SU-DHL-6 (cell line): ENCODE measurements at regions not wholly inside any gene's neighbourhood (a gene's known extent, or its start where the extent isn't known, plus 50 kb on each side); places are given as distances from the start of the nearest gene placed in this dataset.

Experiments used
- H2AFZ ChIP-seq: fragments of 200-600 bp; sonication (generic); 2 replicates; pipeline ENCODE4 v1.6.1; 2014; ENCODE audit warnings: low read depth, mild to moderate bottlenecking, moderate library complexity, mixed read lengths, antibody characterized with exemption, low read length; ENCODE audit not compliant: severe bottlenecking
- H3F3A ChIP-seq: fragments of 200-600 bp; shearing (Covaris generic); 2 replicates; pipeline ENCODE4 v1.6.0; 2016; ENCODE audit warnings: antibody characterized with exemption, mild to moderate bottlenecking; ENCODE audit not compliant: insufficient read depth
- H3K27ac ChIP-seq: fragments of 200-600 bp; sonication (generic); 2 replicates; pipeline ENCODE4 v1.5.1; 2016; ENCODE audit warnings: low read depth, mild to moderate bottlenecking, low read length, moderate library complexity, mixed read lengths
- H3K27me3 ChIP-seq: fragments of 200-600 bp; sonication (generic), shearing (Covaris generic); 2 replicates; pipeline ENCODE4 v1.6.0; 2014; ENCODE audit warnings: mild to moderate bottlenecking, low read length
- H3K36me3 ChIP-seq: fragments of 200-600 bp; sonication (generic); 2 replicates; pipeline ENCODE4 v1.6.1; 2014; ENCODE audit warnings: mild to moderate bottlenecking, low read length, mixed read lengths
- H3K4me2 ChIP-seq: fragments of 300-600, 200-600 bp; shearing (Covaris generic), sonication (generic); 2 replicates; pipeline ENCODE4 v1.6.0; 2014; ENCODE audit warnings: low read length, low read depth, mild to moderate bottlenecking; ENCODE audit not compliant: poor library complexity, severe bottlenecking
- H3K4me3 ChIP-seq: fragments of 200-600 bp; sonication (generic); 2 replicates; pipeline ENCODE4 v1.5.1; 2014; ENCODE audit warnings: antibody characterized with exemption, low read length, mild to moderate bottlenecking, mixed read lengths; ENCODE audit not compliant: insufficient read depth, poor library complexity, severe bottlenecking
- H3K79me2 ChIP-seq: fragments of 200-600 bp; sonication (generic); 2 replicates; pipeline ENCODE4 v1.6.1; 2014; ENCODE audit warnings: mild to moderate bottlenecking, low read length, moderate library complexity; ENCODE audit not compliant: insufficient read depth
- H3K9ac ChIP-seq: fragments of 200-600 bp; sonication (generic); 2 replicates; pipeline ENCODE4 v1.7.0; 2014; ENCODE audit warnings: mild to moderate bottlenecking, low read length
- H3K9me2 ChIP-seq: fragments of 200-600 bp; sonication (generic); replicated peaks from 2 replicates; pipeline ENCODE4 v1.6.1; 2014; ENCODE audit warnings: low read length; ENCODE audit not compliant: insufficient read depth
- H3K9me3 ChIP-seq: fragments of 200-600 bp; sonication (generic); 2 replicates; pipeline ENCODE4 v1.6.1; 2014; ENCODE audit warnings: low read length, mixed read lengths; ENCODE audit not compliant: insufficient read depth
- H4K20me1 ChIP-seq: fragments of 200-600 bp; sonication (generic); 2 replicates; pipeline ENCODE4 v1.6.1; 2014; ENCODE audit warnings: low read depth, mild to moderate bottlenecking, antibody characterized with exemption, low read length, moderate library complexity, mixed read lengths
- EZH2phosphoT487 ChIP-seq: fragments of 200-600 bp; sonication (generic), shearing (Covaris generic); conservative IDR thresholded peaks from 2 replicates; pipeline ENCODE4 v1.6.1; 2018; ENCODE audit warnings: mild to moderate bottlenecking, antibody characterized with exemption, low read length, moderate library complexity, mixed read lengths
- TF ChIP-seq, protein P1 (sequence below): fragments of 200-600 bp; sonication (generic); IDR thresholded peaks from one replicate; pipeline ENCODE4 v1.5.1; 2017; ENCODE audit warnings: antibody characterized with exemption, mild to moderate bottlenecking, low read length, moderate library complexity; ENCODE audit not compliant: insufficient read depth, poor library complexity, severe bottlenecking

DNA sequence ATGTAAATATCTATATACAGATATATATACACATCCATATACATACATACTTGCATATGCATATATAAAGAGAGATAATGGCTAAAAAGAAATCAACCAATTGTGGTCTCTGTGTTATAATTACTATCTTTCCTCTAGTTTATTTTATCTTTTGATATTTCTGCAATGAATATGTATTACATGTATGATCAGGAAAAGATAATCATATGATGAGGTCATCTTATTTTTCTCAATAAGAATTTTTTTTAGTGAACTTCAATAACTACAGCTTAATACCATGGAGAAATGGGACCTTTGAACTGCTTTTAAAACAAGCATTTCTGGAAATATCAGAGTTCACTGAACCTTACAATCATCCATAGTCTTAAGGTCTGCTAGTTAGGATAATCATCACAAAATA, 158.0 kb downstream of the HNRNPD start:
- H3K4me2 ChIP-seq = no peak overlapping the region
- H3K9me2 ChIP-seq = no peaks in the 10 kb centered on the region
- TF ChIP-seq, protein P1, sequence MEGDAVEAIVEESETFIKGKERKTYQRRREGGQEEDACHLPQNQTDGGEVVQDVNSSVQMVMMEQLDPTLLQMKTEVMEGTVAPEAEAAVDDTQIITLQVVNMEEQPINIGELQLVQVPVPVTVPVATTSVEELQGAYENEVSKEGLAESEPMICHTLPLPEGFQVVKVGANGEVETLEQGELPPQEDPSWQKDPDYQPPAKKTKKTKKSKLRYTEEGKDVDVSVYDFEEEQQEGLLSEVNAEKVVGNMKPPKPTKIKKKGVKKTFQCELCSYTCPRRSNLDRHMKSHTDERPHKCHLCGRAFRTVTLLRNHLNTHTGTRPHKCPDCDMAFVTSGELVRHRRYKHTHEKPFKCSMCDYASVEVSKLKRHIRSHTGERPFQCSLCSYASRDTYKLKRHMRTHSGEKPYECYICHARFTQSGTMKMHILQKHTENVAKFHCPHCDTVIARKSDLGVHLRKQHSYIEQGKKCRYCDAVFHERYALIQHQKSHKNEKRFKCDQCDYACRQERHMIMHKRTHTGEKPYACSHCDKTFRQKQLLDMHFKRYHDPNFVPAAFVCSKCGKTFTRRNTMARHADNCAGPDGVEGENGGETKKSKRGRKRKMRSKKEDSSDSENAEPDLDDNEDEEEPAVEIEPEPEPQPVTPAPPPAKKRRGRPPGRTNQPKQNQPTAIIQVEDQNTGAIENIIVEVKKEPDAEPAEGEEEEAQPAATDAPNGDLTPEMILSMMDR = no peak
- TF ChIP-seq EZH2phosphoT487 = no peak
- no peak overlapping the region for H3K4me3 ChIP-seq
- H4K20me1 ChIP-seq = no peaks in the 10 kb centered on the region
- H3K27ac ChIP-seq = no peak overlapping the region
- no peaks in the 10 kb centered on the region for H3F3A ChIP-seq
- H2AFZ ChIP-seq = no peak overlapping the region
- H3K9ac ChIP-seq = no peak overlapping the region
- no peaks in the 10 kb centered on the region for H3K36me3 ChIP-seq
- H3K27me3 ChIP-seq = no peaks in the 10 kb centered on the region
- no peaks in the 10 kb centered on the region for H3K79me2 ChIP-seq
- no peaks in the 10 kb centered on the region for H3K9me3 ChIP-seq

DNA sequence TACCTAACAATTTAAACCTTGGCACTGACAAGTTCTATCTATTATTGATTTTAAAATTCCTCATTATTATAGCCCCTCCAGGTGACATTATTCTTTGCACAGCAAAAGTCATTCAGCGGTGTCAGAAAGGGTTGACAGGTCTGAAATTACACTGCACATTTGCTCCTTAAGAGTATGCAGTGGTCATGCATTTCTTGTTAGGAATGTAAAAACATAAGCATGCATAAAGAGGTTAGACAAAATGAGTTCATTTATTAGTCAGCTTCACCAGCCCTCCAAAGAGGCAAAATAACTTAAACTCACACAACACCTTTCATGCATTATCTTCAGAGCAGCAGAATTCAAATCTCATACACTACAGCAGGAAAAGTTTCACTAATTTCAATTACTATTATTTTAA, 158.8 kb downstream of the HNRNPD start:
- H3K4me2 ChIP-seq = no peak overlapping the region
- no peak overlapping the region for H3K27ac ChIP-seq
- H3K9me2 ChIP-seq = no peaks in the 10 kb centered on the region
- no peak overlapping the region for H2AFZ ChIP-seq
- no peaks in the 10 kb centered on the region for H3K9me3 ChIP-seq
- H3K36me3 ChIP-seq = no peaks in the 10 kb centered on the region
- H3K9ac ChIP-seq = no peak overlapping the region
- no peaks in the 10 kb centered on the region for H3K27me3 ChIP-seq
- H3K4me3 ChIP-seq = no peak overlapping the region
- no peaks in the 10 kb centered on the region for H3F3A ChIP-seq
- no peaks in the 10 kb centered on the region for H3K79me2 ChIP-seq
- H4K20me1 ChIP-seq = no peaks in the 10 kb centered on the region
- no peak for TF ChIP-seq EZH2phosphoT487
- TF ChIP-seq, protein P1 = no peak

DNA sequence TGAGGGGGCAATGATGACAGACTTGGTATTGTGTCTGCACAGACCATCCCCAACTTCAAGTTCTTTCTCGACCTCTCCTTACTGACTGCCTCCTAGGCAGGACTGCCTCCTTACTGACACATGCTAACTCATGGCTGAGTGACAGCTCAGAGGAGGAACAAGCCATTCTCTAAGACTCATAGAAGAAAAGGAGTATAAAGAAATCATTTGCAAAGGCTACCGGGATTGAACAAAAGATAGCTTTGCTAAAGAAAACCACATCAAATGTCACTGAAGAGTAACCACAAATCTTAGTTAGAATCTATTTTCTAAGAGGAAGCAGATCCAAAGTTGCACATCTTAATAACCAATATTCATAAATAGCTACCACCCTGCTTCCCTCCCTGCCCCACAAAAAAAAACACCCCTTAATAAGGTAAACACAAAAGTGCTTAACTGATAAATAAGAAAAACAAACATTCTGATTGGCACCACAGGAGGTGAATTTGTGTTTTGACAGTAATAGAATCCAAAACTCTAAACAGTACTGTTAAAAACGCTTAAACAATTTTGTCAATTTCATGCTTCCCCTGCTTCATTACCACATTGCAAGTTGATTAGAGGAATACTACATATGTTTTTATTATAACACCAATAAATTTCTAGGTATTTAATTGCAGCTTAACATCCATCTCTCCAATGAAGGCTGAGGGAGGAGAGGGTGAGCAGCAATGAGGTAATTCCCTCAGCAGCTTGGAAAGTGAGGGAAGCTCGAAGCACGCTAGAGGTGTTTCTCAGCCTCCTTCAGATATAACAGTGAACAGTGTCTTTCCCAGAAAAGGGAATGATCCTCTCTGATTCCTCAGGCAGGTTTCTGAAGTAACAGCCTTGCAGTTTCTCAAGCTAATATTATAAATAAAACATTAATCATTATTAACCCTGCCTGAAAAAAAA, 160.0 kb downstream of the HNRNPD start:
- no peak overlapping the region for H3K27ac ChIP-seq
- no peaks in the 10 kb centered on the region for H3K9me2 ChIP-seq
- no peaks in the 10 kb centered on the region for H3K79me2 ChIP-seq
- H3K9me3 ChIP-seq = no peaks in the 10 kb centered on the region
- H3F3A ChIP-seq = no peaks in the 10 kb centered on the region
- H2AFZ ChIP-seq = no peak overlapping the region
- no peaks in the 10 kb centered on the region for H4K20me1 ChIP-seq
- no peaks in the 10 kb centered on the region for H3K27me3 ChIP-seq
- no peak overlapping the region for H3K9ac ChIP-seq
- no peak overlapping the region for H3K4me3 ChIP-seq
- TF ChIP-seq, protein P1 = no peak
- TF ChIP-seq EZH2phosphoT487 = no peak
- H3K36me3 ChIP-seq = no peaks in the 10 kb centered on the region
- H3K4me2 ChIP-seq = no peak overlapping the region
